Skeletal muscle cell (primary cell): ENCODE measurements at regions not wholly inside any gene's neighbourhood (a gene's known extent, or its start where the extent isn't known, plus 50 kb on each side); places are given as distances from the start of the nearest gene placed in this dataset.

ENCODE experiments used
- DNase-seq: peaks from one replicate; pipeline ENCODE4 v3.0.0-alpha.2; 2010; ENCODE audit warnings: low read depth
- H3K4me3 ChIP-seq: 2 replicates; pipeline ENCODE4 v1.5.1; 2011; ENCODE audit warnings: low read depth, mild to moderate bottlenecking, control low read depth, low read length, moderate library complexity

DNA sequence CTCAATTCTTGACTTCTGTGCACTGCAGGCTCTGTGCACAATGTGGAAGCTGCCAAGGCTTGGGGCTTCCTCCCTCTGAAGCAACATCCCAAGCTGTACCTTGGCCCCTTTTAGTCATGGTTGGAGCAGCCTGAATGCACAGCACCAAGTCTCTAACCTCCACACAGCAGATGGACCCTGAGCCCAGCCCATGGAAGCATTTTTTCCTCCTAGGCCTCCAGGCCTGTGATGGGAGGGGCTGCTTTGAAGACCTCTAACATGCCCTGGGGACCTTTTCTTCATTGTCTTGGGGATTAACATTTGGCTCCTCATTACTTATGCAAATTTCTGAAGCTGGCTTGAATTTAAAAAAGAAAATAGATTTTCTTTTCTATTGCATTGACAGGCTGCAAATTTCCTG, 385.8 kb downstream of the LRRC70 start:
- H3K4me3 ChIP-seq = no peak overlapping the region
- DNase-seq = no peak

- H3K4me3 ChIP-seq = no peak overlapping the region
- DNase-seq = no peak
Observed at GRCh38 chr5:62960781-62961180, 382.2 kb downstream of the LRRC70 start.

- DNase-seq = no peak
- H3K4me3 ChIP-seq = no peak overlapping the region
Observed at GRCh38 chr5:62956597-62956996, 378.0 kb downstream of the LRRC70 start.

DNA sequence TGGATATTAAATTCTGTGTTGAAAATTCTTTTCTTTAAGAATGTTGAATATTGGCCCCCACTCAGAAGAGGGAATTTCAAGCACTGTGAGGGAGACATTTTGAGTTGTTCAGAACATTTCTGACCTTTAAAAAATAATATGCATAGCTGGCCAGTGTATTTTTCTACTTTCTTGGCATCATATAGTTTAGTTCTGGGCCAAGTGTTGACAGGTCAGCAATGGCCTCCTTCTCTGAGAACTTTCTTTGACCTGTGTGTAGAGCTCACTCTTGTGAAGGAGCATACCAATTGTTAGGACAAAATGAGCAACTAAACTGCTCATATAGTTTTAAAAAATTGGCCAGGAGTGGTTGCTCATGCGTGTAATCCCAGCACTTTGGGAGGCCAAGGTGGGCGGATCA, 376.0 kb downstream of the LRRC70 start:
- H3K4me3 ChIP-seq = no peak overlapping the region
- DNase-seq = no peak

DNA sequence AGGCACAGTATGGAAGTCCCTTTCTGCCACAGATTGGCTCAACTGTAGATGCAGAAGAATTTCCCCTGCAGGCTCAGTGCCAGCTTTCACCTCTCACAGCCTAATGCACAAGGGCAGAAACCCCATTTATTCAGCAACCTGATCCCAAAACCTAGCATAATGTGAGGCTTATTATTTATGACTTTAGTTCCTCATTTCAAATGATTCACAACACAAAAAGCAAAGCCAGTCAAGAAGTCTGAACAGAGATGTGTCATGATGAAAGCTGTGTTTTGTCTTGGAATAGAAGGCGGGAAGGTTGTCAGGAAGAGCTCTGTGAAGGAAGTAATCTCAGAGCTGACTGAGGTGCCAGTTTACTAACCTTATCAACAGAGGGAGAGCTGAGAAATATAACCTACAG, 369.7 kb downstream of the LRRC70 start:
- no peak for DNase-seq
- no peak overlapping the region for H3K4me3 ChIP-seq

DNA sequence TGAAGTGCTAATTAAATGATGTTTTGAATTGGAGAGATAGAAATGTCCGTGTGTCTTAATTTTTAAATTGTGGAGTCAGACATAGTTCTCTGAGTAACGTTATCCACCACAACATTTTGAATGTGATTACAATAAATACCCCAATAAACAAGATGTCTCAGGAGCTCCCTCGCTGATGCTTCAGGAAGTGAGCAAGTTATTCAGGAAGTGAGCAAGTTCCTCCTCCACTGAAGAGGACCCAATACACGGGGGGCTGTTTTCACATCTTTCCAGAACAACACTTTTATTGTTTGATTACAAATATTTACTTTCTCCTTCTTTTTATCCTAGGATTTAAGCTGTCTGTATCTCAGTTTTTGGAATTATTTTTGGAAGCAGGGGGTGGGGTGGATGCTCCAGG, 363.8 kb downstream of the LRRC70 start:
- no peak overlapping the region for H3K4me3 ChIP-seq
- no peak for DNase-seq

DNA sequence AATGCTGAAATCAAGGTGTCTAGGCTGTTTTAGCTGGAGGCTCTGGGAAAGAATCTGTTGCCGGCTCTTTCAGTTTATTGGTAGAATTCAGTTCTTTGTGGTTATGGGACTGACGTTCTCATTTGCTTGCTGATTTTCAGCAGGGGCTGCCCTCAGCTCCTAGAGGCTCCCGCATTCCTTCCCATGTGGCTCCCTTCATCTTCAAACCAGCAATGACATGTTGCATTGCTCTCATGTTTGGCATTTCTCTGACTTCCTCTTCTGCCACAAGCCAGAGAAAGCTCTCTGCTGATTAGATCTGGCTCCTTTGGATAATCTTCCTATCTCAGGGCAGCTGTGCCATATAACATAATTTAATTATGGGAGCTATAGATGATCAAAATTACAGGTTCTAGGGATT, 360.3 kb downstream of the LRRC70 start:
- no peak for DNase-seq
- H3K4me3 ChIP-seq = no peak overlapping the region

DNA sequence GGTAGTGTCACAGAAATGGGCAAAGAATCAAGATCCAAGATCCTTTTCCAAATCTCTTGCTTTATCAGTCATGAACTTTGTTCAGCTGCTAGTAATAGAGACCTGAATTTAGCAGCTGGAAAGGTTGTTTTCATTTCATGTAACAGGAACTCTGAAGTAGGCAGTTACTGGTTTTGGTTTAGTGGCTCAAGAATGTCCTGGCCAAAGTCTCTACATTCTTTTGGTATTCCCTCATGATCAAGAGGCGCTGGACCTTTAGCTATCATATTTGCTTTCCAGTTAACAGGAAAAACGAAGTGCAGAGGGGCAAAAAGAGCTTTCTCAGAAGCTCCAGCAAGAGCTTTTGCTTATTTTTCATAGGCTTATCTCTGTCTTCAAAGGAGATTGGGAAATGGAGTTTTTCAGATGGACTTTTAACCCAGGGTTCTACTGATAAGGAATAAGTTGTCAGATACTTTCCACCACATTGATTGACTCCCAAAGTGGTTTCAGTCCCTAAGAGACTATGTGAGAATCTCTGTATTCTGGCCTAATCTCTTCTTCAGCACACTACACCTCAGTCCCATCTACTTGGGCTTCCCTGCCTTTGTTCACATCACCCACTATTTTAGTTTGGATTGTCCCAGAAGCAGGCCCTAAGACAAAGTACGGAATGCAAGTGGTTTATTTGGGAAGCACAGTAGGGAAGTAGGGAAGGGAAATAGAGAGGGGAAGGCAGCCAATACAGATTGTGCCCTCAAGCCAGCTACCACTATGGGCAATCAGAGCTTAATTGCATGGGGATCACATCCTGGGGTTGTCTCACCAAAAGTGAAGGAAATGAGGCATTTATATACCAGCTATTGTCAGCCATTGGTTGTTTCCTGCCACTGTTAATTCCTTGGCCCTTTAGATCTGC, 359.3 kb downstream of the LRRC70 start:
- no peak for DNase-seq
- no peak overlapping the region for H3K4me3 ChIP-seq

GRCh38 chr5:62935660-62936059, 357.0 kb downstream of the LRRC70 start:
- no peak overlapping the region for H3K4me3 ChIP-seq
- no peak for DNase-seq

DNA sequence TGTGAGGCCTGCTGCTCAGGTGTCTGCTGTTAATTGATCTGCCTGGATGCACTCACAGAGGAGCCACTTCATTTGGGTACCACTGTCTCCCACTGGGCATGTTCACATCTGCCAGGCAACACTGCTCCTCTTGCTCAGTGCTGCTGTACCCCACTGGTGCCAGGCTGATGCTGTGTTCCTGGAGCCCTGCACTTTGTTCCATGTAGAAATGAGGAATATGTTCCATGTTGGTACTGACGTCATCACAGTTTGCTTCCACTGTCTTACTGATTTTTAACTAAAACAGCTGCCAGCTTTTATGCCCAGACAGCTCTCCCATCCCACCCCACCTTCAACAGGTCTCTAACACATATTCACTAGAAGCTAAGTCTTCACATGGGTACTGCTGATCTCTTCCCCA, 355.7 kb downstream of the LRRC70 start:
- no peak for DNase-seq
- H3K4me3 ChIP-seq = no peak overlapping the region

GRCh38 chr5:62933261-62933660, 354.6 kb downstream of the LRRC70 start:
- no peak for DNase-seq
- H3K4me3 ChIP-seq = no peak overlapping the region

GRCh38 chr5:62931153-62931950, 352.7 kb downstream of the LRRC70 start:
- no peak overlapping the region for H3K4me3 ChIP-seq
- DNase-seq = no peak

DNA sequence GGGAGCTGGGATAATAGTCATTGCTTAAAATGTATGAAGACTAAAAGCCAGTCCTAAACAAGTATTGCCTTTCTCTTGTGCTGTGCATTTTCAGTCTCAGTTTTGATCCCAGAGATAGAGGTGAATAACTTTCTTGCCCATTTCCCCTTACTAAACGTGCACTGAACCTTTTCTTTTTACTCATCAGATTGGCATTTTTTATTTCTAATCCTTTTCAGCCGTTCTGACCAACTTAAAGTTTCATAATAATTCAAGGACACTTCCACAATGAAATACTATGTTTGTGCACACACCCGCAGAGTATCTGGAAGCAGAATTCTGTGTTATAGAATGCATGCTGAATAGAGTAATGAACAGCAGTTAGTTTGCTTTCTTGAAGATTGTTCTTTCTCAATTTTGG, 343.6 kb downstream of the LRRC70 start:
- DNase-seq = no peak

DNA sequence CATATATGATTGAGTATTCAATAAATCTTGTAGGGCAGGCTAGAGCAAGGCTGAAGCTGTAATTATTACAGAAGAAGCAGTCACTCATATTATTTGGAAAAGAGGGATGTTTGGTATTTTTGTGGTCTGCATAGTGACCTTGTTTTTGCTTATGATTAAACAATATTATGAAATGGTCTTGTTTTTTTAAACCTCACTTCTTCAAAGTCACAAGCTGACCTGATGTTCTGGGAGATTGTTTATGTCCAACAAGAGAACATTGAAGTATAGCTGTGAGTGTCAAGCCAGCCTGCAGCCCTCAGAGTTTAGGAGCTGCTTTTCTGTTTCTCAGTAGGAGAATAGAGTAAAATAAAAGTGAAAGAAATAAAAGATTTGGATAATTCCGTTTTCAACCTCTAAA, 342.2 kb downstream of the LRRC70 start:
- no peak for DNase-seq
- no peak overlapping the region for H3K4me3 ChIP-seq

More for the DNA sequence above, 343.6 kb downstream of the LRRC70 start:
- H3K4me3 ChIP-seq = no peak overlapping the region

GRCh38 chr5:62909326-62909725, 330.7 kb downstream of the LRRC70 start:
- H3K4me3 ChIP-seq = no peak overlapping the region
- DNase-seq = no peak

DNA sequence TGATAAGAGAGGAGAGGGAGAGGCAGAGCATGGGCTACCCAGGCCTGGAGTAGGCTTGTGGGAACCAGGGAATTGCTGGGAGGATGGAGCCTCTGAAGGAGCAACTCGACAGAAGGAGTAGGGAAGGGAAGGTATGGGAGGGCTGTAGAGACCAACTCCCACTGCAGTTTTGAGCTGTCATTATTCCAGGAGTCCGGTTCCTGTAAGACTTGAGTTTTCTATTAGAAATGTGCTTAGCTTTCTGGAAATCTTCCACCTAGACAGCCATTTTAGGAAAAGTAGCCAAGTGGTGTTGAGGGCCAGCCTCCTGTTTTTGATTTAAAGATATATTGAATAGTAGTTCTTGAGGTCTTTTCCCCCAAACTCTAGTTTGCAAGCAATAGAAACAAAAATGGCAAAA, 323.5 kb downstream of the LRRC70 start:
- H3K4me3 ChIP-seq = no peak overlapping the region
- DNase-seq = no peak

- H3K4me3 ChIP-seq = no peak overlapping the region
- no peak for DNase-seq
Observed at GRCh38 chr5:62900976-62901375, 322.4 kb downstream of the LRRC70 start.

DNA sequence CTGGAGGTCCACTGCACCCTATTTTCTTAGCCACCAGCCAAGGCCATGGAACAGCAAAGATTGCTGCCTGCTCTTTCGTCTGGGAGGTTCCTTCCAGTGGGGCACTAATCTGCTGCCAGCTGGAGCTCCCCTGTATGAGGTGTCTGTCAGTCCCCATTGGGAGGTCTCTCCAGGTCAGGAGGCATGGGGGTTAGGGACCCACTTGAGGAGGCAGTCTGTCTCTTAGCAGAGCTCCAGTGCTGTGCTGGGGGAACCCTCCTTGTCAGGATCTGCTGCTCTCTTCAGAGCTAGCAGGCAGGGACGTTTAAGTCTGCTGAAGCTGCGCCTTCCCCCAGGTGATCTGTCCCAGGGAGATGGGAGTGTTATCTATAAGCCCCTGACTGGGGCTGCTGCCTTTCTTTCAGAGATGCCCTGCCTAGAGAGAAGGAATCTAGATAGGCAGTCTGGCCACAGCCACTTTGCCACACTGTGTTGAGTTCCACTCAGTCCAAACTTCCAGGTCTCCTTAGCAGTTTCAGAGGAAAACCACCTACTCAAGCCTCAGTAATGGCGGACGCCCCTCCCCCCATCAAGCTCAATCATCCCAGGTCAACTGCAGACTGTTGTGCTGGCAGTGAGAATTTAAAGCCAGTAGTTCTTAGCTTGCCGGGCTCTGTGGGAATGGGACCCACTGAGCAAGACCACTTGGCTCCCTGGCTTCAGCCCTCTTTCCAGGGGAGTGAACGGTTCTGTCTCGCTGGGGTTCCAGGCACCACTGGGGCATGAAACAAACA, 317.7 kb downstream of the LRRC70 start:
- H3K4me3 ChIP-seq = no peak overlapping the region
- DNase-seq = no peak

GRCh38 chr5:62886603-62887315, 308.1 kb downstream of the LRRC70 start:
- no peak for DNase-seq

More at GRCh38 chr5:62886603-62887315, 308.1 kb downstream of the LRRC70 start:
- no peak overlapping the region for H3K4me3 ChIP-seq
